ENCODE measurements at regions not wholly inside any gene's neighbourhood (a gene's known extent, or its start where the extent isn't known, plus 50 kb on each side); places are given as distances from the start of the nearest gene placed in this dataset.

GRCh38 chr11:134555510-134555909 lies 143.5 kb upstream of the B3GAT1 start:
- no peak for DNase-seq (ENCODE audit: low spot score)

- DNase-seq (ENCODE audit: low spot score), result no peak
Measured at GRCh38 chr11:134554861-134555260, 142.8 kb upstream of the B3GAT1 start.

GRCh38 chr11:134554106-134554505 lies 142.1 kb upstream of the B3GAT1 start:
- DNase-seq (ENCODE audit: low spot score), result no peak

GRCh38 chr11:134552749-134553148 lies 140.7 kb upstream of the B3GAT1 start:
- no peak for DNase-seq (ENCODE audit: low spot score)

GRCh38 chr11:134545521-134545920 lies 133.5 kb upstream of the B3GAT1 start:
- no peak for DNase-seq (ENCODE audit: low spot score)

- DNase-seq (ENCODE audit: low spot score), result no peak
Measured at GRCh38 chr11:134544095-134544815, 132.2 kb upstream of the B3GAT1 start.

GRCh38 chr11:134543645-134544044 lies 131.6 kb upstream of the B3GAT1 start:
- DNase-seq (ENCODE audit: low spot score), result no peak

GRCh38 chr11:134543241-134543640 lies 131.2 kb upstream of the B3GAT1 start:
- no peak for DNase-seq (ENCODE audit: low spot score)

- DNase-seq (ENCODE audit: low spot score), result no peak
Measured at GRCh38 chr11:134542401-134543165, 130.5 kb upstream of the B3GAT1 start.

- no peak for DNase-seq (ENCODE audit: low spot score)
Measured at GRCh38 chr11:134541951-134542350, 129.9 kb upstream of the B3GAT1 start.

GRCh38 chr11:134541355-134541754 lies 129.3 kb upstream of the B3GAT1 start:
- DNase-seq (ENCODE audit: low spot score), result no peak

GRCh38 chr11:134539285-134539684 lies 127.2 kb upstream of the B3GAT1 start:
- no peak for DNase-seq (ENCODE audit: low spot score)

- no peak for DNase-seq (ENCODE audit: low spot score)
Measured at GRCh38 chr11:134538742-134539141, 126.7 kb upstream of the B3GAT1 start.

GRCh38 chr11:134537941-134538340 lies 125.9 kb upstream of the B3GAT1 start:
- DNase-seq (ENCODE audit: low spot score), result no peak

- DNase-seq (ENCODE audit: low spot score), result no peak
Measured at GRCh38 chr11:134537296-134537695, 125.3 kb upstream of the B3GAT1 start.

- no peak for DNase-seq (ENCODE audit: low spot score)
Measured at GRCh38 chr11:134536677-134537076, 124.6 kb upstream of the B3GAT1 start.

GRCh38 chr11:134536219-134536618 lies 124.2 kb upstream of the B3GAT1 start:
- DNase-seq (ENCODE audit: low spot score), result no peak

GRCh38 chr11:134535029-134536025 lies 123.3 kb upstream of the B3GAT1 start:
- no peak for DNase-seq (ENCODE audit: low spot score)

GRCh38 chr11:134533511-134533910 lies 121.5 kb upstream of the B3GAT1 start:
- DNase-seq (ENCODE audit: low spot score), result no peak

GRCh38 chr11:134532921-134533421 lies 120.9 kb upstream of the B3GAT1 start:
- no peak for DNase-seq (ENCODE audit: low spot score)

- DNase-seq (ENCODE audit: low spot score), result no peak
Measured at GRCh38 chr11:134532131-134532920, 120.3 kb upstream of the B3GAT1 start.

All from RKO (cell line).